Epithelial cell of proximal tubule (primary cell): ENCODE measurements at regions not wholly inside any gene's neighbourhood (a gene's known extent, or its start where the extent isn't known, plus 50 kb on each side); places are given as distances from the start of the nearest gene placed in this dataset.

Source experiments
- DNase-seq: peaks from one replicate; pipeline ENCODE4 v3.0.0-alpha.2; 2011; ENCODE audit warnings: low read depth
- H3K4me3 ChIP-seq: 2 replicates; pipeline ENCODE4 v1.5.1; 2011; ENCODE audit warnings: low read depth, mild to moderate bottlenecking, low read length
- TF ChIP-seq, protein P1 (sequence below): conservative IDR thresholded peaks from 2 replicates; pipeline ENCODE4 v1.5.1; 2012; ENCODE audit warnings: low read depth, mild to moderate bottlenecking, low read length

DNA sequence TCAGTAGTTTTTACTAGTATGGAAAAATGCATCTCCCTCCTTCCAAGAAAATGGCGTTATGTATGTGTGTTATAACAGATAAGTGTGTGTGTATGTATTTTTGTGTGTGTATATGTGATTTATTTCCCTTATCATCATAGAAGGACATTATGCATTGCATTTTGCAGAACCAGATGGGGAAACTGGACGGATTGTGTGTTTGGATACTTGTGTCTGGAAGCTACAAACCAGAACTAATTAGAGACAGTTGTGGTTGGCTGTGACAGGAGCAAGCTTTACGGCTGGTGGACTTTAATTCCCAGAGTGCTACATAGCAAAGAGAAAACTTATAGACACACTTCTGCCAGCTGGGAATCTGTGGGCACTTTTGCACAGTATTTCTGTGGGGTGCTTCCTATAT, 162.5 kb downstream of the RWDD3 start:
- TF ChIP-seq, protein P1, sequence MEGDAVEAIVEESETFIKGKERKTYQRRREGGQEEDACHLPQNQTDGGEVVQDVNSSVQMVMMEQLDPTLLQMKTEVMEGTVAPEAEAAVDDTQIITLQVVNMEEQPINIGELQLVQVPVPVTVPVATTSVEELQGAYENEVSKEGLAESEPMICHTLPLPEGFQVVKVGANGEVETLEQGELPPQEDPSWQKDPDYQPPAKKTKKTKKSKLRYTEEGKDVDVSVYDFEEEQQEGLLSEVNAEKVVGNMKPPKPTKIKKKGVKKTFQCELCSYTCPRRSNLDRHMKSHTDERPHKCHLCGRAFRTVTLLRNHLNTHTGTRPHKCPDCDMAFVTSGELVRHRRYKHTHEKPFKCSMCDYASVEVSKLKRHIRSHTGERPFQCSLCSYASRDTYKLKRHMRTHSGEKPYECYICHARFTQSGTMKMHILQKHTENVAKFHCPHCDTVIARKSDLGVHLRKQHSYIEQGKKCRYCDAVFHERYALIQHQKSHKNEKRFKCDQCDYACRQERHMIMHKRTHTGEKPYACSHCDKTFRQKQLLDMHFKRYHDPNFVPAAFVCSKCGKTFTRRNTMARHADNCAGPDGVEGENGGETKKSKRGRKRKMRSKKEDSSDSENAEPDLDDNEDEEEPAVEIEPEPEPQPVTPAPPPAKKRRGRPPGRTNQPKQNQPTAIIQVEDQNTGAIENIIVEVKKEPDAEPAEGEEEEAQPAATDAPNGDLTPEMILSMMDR = no peak
- DNase-seq = no peak
- no peak overlapping the region for H3K4me3 ChIP-seq

- no peak overlapping the region for H3K4me3 ChIP-seq
- no peak for DNase-seq
- TF ChIP-seq, protein P1 = no peak
Observed at GRCh38 chr1:95402780-95403179, 168.8 kb downstream of the RWDD3 start.

- H3K4me3 ChIP-seq = no peak overlapping the region
- no peak for DNase-seq
- TF ChIP-seq, protein P1 = no peak
Observed at GRCh38 chr1:95406279-95406678, 172.3 kb downstream of the RWDD3 start.

GRCh38 chr1:95407131-95407885, 173.3 kb downstream of the RWDD3 start:
- H3K4me3 ChIP-seq = no peak overlapping the region
- TF ChIP-seq, protein P1 = no peak
- no peak for DNase-seq

- no peak for DNase-seq
- TF ChIP-seq, protein P1 = no peak
- H3K4me3 ChIP-seq = no peak overlapping the region
Observed at GRCh38 chr1:95407886-95408291, 173.9 kb downstream of the RWDD3 start.

DNA sequence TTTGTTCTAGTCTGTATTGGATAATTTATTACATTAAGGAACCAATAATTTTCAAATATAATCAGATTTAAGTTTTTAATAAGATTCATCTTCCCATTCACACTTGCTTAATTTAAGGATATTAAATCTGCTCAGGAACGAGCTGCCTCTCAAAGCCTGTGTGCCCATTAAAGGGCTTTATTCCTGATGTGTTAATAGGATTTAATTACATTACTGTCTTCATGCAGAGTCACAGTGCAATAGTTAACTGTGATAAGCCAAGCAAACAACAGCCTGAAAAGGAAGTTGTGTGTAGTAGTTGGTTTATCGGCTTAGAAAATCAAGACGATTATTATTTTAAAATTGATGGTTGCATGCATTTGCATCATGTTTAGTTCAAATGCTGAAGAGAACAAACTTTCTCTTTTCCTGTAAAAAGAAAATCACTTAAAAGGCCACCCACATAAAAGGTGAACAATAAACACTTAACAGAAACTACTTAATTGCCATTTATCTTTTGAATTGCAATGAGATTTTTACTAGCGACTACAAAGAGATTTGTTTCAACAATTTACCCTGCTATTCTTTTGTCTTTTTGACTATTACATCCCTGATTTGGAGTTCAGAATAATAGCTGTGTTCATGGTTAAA, 174.6 kb downstream of the RWDD3 start:
- TF ChIP-seq, protein P1 = no peak
- DNase-seq = no peak
- H3K4me3 ChIP-seq = no peak overlapping the region

DNA sequence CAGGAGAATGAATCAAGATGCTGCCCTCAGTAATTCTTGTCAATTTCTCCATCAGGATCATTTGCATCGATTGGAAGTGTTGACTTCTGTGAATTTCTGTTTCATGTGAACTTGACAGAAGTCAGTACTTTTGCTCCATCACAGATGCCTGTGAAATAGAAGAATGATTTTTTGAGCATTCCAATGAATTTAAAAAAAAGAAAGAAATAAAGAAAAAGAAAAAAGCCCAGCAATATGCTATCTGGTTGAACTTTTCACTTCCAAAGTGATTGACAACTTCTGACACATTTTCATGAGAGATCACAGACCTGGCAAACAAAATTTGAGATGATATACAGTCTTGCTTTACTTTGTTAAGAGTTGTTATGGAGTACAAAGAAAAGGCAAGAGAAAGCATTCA, 175.3 kb downstream of the RWDD3 start:
- no peak for DNase-seq
- TF ChIP-seq, protein P1 = no peak
- H3K4me3 ChIP-seq = no peak overlapping the region
